Nephron progenitor cell (in vitro differentiated cells): ENCODE measurements at regions not wholly inside any gene's neighbourhood (a gene's known extent, or its start where the extent isn't known, plus 50 kb on each side); places are given as distances from the start of the nearest gene placed in this dataset.
"Not testable (repeated sequence)": the region's sequence is repeated elsewhere in the genome, so short reads cannot be mapped to it uniquely, and the experiment has no call there.

Experiments
- DNase-seq: peaks from one replicate; pipeline ENCODE4 v3.0.0; 2021
- H3K27ac Mint-ChIP-seq: 2 replicates; pipeline ENCODE4 v1.8.0; 2021; ENCODE audit warnings: mild to moderate bottlenecking, moderate library complexity, mixed read lengths
- H3K27me3 Mint-ChIP-seq: 2 replicates; pipeline ENCODE4 v1.8.0; 2021; ENCODE audit warnings: mild to moderate bottlenecking, low read depth, mixed read lengths; ENCODE audit not compliant: poor library complexity
- H3K36me3 Mint-ChIP-seq: 2 replicates; pipeline ENCODE4 v1.8.0; 2021; ENCODE audit warnings: low read depth, mixed read lengths
- H3K4me1 Mint-ChIP-seq: 2 replicates; pipeline ENCODE4 v1.8.0; 2021; ENCODE audit warnings: mixed read lengths
- H3K4me3 Mint-ChIP-seq: 2 replicates; pipeline ENCODE4 v1.8.0; 2021; ENCODE audit warnings: mild to moderate bottlenecking, moderate library complexity, mixed read lengths
- H3K9me3 Mint-ChIP-seq: 2 replicates; pipeline ENCODE4 v1.8.0; 2021; ENCODE audit warnings: mild to moderate bottlenecking, moderate library complexity, mixed read lengths
- TF ChIP-seq, protein P1 (sequence below): fragments of 200-600 bp; sonication (generic); IDR thresholded peaks from 2 replicates; pipeline ENCODE4 v1.5.0; 2021; ENCODE audit warnings: antibody characterized with exemption

DNA sequence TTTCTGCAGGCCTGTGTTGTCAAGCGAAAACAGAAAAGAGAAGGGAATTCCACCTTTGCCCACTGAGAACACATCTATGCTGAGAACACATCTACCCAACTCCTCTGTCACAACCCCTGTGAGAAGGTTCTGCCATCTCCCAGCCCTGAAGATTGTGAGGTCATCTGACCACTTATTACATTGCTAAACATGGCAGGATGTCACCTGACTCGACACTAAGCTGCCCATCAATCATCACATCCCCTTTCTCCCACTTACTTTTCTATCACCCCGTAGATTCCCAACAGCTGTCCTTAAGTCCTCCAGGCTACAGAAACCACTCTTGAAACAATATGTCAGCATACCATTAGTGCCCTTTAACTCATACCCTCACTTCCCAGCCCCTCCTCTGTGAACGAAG lies 64.2 kb upstream of the PRSS3 start:
- peaks cover 34% of the 10 kb centered on the region for H3K9me3 Mint-ChIP-seq
- H3K4me3 Mint-ChIP-seq = no peak overlapping the region
- DNase-seq = no peak
- H3K36me3 Mint-ChIP-seq = peaks cover 8% of the 10 kb centered on the region
- H3K4me1 Mint-ChIP-seq = peaks cover 6% of the 10 kb centered on the region
- TF ChIP-seq, protein P1, sequence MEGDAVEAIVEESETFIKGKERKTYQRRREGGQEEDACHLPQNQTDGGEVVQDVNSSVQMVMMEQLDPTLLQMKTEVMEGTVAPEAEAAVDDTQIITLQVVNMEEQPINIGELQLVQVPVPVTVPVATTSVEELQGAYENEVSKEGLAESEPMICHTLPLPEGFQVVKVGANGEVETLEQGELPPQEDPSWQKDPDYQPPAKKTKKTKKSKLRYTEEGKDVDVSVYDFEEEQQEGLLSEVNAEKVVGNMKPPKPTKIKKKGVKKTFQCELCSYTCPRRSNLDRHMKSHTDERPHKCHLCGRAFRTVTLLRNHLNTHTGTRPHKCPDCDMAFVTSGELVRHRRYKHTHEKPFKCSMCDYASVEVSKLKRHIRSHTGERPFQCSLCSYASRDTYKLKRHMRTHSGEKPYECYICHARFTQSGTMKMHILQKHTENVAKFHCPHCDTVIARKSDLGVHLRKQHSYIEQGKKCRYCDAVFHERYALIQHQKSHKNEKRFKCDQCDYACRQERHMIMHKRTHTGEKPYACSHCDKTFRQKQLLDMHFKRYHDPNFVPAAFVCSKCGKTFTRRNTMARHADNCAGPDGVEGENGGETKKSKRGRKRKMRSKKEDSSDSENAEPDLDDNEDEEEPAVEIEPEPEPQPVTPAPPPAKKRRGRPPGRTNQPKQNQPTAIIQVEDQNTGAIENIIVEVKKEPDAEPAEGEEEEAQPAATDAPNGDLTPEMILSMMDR = no peak
- peaks cover 7% of the 10 kb centered on the region for H3K27me3 Mint-ChIP-seq
- no peak overlapping the region for H3K27ac Mint-ChIP-seq

DNA sequence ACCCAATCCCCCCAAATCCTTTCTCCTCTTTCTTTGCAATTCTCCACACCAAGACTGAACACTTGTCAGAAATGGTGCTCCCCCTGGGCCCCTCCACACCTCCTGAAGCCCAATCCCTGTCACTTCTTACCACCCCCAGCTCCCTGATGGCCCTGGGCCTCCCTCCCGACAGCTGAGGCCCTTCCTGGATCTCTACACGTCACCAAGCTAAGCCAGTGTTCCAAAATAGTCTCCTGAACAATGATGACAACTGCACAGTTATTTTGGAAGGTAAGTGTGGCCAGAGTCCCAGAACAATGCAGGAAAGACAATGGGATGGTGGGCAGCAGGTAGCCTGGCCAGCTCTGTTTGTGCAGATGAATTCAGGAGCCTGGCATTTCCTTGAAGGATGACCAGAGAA lies 63.7 kb upstream of the PRSS3 start:
- TF ChIP-seq, protein P1 = no peak
- DNase-seq = no peak
- H3K4me3 Mint-ChIP-seq = no peak overlapping the region
- peaks cover 5% of the 10 kb centered on the region for H3K27me3 Mint-ChIP-seq
- peaks cover 30% of the 10 kb centered on the region for H3K9me3 Mint-ChIP-seq
- H3K4me1 Mint-ChIP-seq = peaks cover 6% of the 10 kb centered on the region
- peaks cover 8% of the 10 kb centered on the region for H3K36me3 Mint-ChIP-seq
- no peak overlapping the region for H3K27ac Mint-ChIP-seq

DNA sequence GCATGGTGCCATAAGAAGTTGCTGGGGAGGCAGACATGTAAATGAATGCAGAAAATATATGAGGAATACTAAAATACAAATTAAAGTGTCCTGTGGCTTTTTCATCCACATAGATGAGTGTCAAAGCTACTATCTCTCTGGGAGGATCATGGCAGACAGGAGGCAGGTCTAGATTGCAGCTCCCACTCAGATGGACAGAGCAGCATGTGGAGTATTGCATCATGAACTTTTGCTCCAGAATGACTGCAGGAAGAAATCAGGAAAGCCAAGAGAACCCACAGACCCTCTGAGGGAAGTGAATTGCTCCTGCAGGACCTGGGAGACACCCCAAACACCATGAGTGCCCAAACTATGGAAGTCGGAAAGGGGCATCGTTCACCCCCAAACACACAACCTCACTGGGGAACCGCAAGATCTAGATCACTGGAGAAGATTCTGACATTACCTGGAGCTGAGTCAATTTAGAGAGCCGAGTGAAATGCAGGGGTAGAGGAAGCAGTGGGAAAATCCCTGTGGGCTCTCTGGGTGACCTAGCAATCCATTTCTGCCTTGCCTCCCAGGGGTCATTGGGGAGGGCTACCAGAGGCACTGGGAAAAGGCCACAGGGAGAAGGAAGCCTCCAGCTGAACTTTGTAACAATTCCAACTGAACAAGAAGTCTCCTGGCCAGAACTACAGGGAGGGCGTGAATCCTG lies 61.0 kb upstream of the PRSS3 start:
- H3K27ac Mint-ChIP-seq, DNase-seq, H3K4me3 Mint-ChIP-seq, H3K4me1 Mint-ChIP-seq, H3K9me3 Mint-ChIP-seq, H3K36me3 Mint-ChIP-seq: not testable (repeated sequence)
- peaks cover 11% of the 10 kb centered on the region for H3K27me3 Mint-ChIP-seq

DNA sequence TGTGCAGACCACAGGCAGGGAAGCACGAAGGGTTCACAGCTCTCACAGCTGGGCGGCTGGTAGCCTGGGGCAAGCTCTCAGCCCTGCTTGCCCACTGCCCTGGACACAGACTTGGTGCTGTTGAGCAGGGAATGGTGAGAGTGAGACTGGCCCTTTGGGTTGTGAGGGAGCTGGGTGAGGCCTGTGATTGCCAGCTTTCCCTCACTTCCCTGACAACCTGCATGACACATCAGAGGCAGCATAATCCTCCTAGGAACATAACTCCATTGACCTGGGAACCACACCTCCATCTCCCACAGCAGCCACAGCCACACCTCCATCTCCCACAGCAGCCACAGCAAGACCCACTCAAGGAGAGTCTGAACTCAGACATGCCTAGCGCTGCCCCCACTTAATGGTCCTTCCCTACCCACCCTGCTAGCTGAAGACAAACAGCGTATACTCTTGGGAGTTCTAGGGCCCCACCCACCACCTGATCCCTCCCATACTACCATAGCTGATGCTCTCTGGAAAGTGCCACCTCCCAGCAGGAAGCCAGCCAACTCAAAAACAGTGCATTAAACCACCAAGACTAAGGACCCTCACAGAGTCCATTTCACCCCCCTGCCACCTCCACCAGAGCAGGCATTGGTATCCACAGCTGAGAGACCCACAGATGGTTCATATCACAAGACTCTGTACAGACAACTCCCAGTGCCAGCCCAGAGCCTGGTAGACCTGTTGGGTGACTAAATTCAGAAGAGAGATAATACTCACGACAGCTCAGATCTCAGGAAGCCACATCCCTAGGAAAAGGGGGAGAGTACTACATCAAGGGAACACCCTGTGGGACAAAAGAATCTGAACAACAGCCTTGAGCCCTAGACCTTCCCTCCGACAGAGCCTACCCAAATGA lies 60.2 kb upstream of the PRSS3 start:
- H3K36me3 Mint-ChIP-seq, H3K4me3 Mint-ChIP-seq, H3K4me1 Mint-ChIP-seq, H3K27ac Mint-ChIP-seq, H3K9me3 Mint-ChIP-seq, DNase-seq: not testable (repeated sequence)
- peaks cover 16% of the 10 kb centered on the region for H3K27me3 Mint-ChIP-seq

DNA sequence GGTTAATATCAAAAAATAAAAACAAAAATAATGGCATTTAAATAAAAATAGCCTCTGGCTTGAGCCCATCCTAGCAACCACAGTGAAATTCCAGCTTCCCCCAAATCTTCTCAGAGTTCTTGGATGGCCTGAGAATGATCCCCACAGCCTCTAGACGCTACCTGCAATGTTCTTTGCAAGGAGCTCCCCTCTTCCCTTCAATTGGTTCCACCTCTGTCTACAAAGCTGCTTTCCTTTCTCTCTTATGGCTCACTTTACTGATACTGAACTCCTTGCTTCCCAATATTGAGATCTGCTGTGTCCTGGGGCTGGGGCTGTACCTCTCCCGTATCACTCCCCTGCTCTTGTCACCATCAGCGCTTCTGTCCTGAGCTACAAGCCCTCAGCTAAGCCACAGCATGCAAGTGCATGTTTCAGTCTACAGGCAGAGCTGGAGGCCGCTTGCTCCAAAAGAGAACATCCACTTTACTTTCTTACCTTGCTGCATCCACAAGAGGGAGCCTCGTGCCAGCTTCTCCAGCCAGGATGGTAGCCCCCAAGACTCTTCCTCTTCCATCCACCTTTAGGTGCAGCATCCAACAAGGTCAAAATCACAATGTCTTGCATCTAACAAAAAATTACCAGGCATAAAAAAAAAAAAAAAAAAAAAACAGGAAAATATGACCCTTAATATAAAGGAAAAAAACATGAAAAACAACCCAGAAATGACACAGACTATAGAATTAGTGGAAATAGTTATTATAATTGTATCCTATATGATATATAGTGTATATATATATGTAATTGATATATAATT lies 57.4 kb upstream of the PRSS3 start:
- Mint-ChIP-seq H3K4me3 (no peak overlapping the region), H3K27me3 (peaks cover 16% of the 10 kb centered on the region), H3K9me3 (peaks cover 10% of the 10 kb centered on the region), H3K36me3 (no peaks in the 10 kb centered on the region), H3K27ac (no peak overlapping the region), H3K4me1 (no peaks in the 10 kb centered on the region)
- DNase-seq = peak; percentile 45
- TF ChIP-seq, protein P1 = peak; percentile 55

DNA sequence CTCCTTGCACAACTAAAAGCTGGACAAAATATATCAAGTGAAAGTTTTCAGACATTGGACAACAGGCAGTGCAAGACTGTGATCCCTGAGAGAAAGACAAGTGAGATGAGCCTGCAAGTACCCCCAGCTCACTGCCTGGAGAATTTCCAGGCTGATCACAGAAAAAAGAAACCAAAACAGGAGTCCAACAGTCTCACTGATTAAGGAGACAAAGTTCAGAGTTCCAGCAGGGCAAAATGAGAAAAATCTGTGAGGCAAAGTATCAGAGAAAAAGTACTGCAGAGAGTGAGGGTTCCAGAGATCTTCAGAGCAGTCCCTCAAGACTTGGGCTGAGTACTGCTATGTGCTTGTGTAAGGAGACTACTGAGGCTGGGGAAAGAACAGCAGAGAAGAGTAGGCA lies 56.0 kb upstream of the PRSS3 start:
- Mint-ChIP-seq H3K27me3 (peaks cover 13% of the 10 kb centered on the region), H3K9me3 (peaks cover 17% of the 10 kb centered on the region), H3K4me1 (no peaks in the 10 kb centered on the region), H3K36me3 (no peaks in the 10 kb centered on the region), H3K27ac (no peak overlapping the region), H3K4me3 (no peak overlapping the region)
- TF ChIP-seq, protein P1 = no peak
- DNase-seq = no peak
